NCI-H526 (cell line): ENCODE measurements at regions not wholly inside any gene's neighbourhood (a gene's known extent, or its start where the extent isn't known, plus 50 kb on each side); places are given as distances from the start of the nearest gene placed in this dataset.
A peak's percentile ranks its signal among the peaks of the same experiment; 100 is the strongest.
"Not testable (repeated sequence)": the region's sequence is repeated elsewhere in the genome, so short reads cannot be mapped to it uniquely, and the experiment has no call there.

Source experiments
- DNase-seq, 2 experiments: peaks; one replicate each; lab custom pipeline; 2025; lab: John Stamatoyannopoulos, UW

- no peak for DNase-seq
These were observed 187.9 kb upstream of the AKR1E2 start for GRCh38 chr10:4638099-4638498.

DNA sequence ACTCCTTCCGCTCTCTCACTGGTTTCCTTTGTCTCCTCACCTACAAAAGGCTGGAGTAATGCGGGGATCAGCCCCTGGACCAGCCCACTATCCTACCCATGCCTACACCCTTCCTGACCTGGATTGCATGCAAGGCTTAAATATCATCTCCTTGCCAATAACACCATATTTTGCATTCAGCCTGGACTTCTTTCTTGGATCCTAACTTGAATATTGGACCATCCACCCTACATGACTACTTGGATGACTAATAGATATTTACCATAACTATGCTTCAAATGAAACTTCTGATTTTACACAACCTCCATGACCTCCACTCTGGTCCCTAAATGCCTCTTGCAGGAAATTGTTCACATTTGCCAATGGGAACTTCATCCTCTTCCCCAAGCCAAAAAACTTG lies 188.3 kb upstream of the AKR1E2 start:
- DNase-seq: no peak

DNA sequence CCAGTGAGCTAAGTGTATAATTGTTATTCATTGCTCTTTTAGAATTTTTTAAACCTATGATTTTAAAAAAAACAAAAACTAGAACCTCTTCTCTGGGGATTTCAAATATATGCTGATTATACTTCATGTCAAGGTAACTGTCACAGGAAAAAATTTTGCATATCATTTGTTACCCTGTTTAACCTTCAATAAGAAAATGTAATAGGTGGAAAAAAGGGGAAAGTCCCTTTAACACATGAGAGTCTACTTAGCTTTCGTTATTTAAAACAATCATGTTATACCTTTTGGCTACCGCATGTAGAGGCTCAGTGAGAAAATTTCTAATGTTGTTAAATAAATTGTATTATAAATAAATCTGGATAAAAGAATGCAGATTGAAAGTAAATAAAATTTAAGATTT lies 190.1 kb upstream of the AKR1E2 start:
- DNase-seq: peak; percentile 35 to 51

DNA sequence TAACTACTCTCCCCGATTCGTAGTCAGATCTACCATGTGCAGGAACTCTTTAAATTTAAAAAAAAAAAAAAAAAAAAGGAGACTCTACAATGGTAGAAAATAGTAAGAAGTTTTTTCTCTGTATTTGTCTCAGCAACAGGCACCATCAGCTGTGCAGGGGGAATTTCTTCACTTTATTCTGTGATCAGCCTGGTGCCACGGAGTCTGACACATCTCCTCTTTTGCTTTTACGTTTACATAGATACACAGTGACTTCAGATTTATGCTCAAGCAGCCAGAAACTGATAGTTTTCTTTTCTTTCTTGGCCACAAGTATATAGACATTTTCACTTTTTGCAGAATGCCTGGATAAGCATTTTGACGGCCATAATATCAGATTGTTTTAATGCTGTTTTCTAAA lies 190.6 kb upstream of the AKR1E2 start:
- peak in 1 of 2 experiments; percentile 34 for DNase-seq

- no peak for DNase-seq
These were observed 192.2 kb upstream of the AKR1E2 start for GRCh38 chr10:4633776-4634175.

- DNase-seq: no peak
These were observed 192.8 kb upstream of the AKR1E2 start for GRCh38 chr10:4633186-4633585.

- DNase-seq: no peak
These were observed 193.2 kb upstream of the AKR1E2 start for GRCh38 chr10:4632757-4633156.

DNA sequence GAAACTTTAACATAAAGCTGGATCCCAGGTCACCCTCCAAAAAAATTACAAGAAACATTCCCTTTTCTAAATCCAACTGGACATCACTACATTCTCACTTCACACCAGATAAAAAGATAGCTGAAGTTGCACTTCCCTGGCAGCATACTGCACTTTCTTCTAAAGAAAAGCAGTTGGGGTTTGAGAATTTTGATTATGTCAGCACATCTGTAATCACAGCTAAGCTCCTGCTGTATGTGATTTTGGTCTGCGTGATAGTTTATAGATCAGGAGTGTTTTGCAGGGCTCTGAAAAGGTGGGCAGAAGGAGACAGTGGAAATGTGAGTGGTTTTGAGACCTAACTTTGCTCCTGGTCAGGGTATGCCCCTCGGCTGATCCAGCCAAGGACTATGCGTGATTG lies 199.1 kb upstream of the AKR1E2 start:
- no peak for DNase-seq

DNA sequence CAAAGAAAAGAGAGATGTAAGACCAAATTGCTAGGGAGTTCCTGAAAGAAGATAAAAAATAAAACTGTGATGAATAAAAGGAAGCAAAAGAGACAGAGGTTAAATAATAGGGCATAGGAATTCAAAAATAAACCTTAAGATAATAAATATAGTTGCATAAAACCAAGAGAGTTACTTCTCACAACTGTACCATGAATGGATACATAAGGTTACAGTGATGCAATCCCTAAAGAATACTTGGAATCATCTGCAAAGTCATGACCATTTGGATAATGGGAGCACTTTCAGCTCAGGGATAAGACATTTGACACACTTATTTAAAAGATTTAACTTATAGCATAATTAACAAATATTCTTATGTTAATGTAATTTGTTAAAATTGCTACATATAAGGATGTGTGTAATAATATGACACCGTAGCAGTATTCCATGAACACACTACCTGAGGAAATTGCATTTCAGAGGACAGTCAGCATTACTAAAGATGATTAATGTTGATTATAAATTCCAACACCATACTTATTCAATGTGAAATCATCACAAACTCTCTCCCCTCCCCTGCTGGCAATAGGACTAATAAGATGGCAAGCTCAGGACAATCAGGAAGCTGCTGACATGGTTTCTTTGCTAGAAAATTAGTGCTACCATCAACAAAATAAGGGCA lies 202.1 kb upstream of the AKR1E2 start:
- DNase-seq: no peak

DNA sequence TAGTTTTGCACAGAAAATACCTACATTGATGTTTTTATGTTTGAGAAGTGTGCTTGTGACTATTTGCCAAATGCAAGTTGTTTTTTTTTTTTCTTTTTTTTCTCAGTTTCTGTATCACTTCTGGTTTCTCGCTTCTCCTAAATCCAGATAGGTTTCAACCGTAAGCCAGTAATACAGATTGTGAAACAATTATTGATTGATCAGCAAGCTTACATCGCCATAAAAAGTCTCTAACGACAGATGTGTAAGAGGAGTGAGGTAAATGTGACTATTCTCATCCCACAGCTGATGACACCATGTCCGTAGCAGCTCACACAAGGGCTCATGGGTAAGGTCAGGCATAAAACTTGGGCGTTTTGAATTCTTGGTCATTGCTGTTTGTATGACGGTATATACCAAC lies 202.8 kb upstream of the AKR1E2 start:
- no peak for DNase-seq

- DNase-seq: no peak
These were observed 203.6 kb upstream of the AKR1E2 start for GRCh38 chr10:4622384-4622783.

DNA sequence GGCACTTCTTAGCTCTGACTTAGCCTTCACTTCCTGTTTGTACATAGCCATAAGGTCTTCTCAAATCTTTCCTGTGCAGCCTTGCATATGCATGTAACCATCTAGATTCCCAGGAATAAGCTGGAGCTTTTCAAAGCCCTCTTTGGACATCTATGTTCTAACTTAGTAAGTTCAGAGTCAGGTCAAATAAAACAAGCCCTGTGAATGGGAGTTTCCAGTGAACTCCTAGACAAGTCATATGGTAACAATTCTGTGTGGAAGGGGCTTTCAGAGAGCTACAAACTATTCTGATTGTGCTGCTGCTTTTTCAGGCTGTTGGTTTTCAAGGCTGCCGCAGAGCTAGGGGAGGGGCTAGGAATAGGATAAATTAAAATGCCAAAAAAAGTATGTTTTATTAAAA lies 208.4 kb upstream of the AKR1E2 start:
- DNase-seq: no peak

DNA sequence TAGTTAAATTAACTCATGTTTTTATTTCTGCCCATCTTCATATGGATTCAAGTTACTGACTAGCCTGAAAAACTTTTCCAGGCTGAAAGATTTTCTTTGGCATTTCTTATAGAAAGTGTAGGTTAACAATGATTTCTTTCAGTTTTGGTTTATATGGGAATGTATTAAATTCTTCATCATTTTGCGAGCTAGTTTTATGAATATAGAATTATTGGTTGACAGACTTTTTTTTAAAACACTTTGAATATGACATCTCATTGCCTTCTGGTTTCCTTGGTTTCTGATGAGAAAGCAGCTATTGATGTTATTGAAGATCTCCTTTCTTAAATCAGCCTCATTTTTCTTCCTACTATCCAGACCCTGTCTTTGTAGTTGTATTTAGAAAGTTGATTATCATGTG lies 211.0 kb upstream of the AKR1E2 start:
- DNase-seq: no peak

GRCh38 chr10:4609251-4609650 lies 216.8 kb upstream of the AKR1E2 start:
- no peak for DNase-seq

DNA sequence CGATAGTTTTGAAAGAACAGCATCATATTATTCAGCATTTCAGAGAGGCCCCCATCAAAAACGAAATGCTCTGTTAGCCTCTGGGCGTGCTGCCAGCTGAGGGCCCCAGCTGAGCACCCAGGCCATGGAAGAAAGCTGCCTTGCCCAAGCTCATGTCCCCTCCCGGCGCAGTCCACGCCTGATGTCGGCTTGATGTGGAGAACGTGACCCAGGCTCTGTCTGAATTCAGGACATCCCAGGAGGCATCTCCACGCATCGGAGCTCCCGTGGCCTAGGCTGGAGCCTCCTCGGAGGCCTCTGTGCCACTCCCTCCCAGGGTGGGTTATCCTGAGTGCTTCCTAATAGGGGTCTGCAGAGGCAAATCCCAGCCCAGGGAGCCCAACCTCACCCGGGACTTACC lies 218.3 kb upstream of the AKR1E2 start:
- no peak for DNase-seq

GRCh38 chr10:4606856-4607636 lies 219.0 kb upstream of the AKR1E2 start:
- no peak for DNase-seq

GRCh38 chr10:4602764-4603491 lies 223.1 kb upstream of the AKR1E2 start:
- DNase-seq: peak in 1 of 2 experiments; percentile 0

- no peak for DNase-seq
These were observed 226.5 kb upstream of the AKR1E2 start for GRCh38 chr10:4599471-4599870.

GRCh38 chr10:4597898-4598297 lies 228.1 kb upstream of the AKR1E2 start:
- not testable (repeated sequence) for DNase-seq

GRCh38 chr10:4596951-4597350 lies 229.1 kb upstream of the AKR1E2 start:
- DNase-seq: no peak

DNA sequence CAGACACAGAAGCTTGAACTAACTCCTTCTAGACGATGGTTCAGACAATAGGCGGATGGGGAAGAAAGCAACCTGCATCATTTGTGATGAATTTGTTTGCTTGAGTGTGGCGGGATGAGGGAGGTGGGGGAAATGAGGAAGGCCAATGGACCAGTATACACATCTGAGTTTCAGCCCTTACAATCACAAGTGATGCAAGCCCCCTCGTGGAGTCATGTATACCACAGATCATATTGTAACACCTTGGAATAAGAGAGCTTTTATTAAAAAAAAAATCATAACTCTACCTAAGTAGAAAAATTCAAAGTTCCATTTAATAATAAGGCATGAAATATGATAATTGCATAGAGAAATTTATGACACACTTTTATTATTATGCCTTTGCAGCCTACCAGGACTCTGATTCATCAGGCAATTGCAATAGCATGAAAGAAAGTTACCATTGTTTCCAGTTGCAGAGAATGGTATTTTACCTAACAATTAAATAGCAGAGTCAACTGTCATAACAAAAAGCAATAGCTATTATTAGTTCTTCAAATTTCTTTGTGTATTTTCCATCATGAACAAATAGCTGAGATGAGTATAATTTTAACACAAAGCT lies 230.2 kb upstream of the AKR1E2 start:
- no peak for DNase-seq

GRCh38 chr10:4590807-4591206 lies 235.2 kb upstream of the AKR1E2 start:
- no peak for DNase-seq

DNA sequence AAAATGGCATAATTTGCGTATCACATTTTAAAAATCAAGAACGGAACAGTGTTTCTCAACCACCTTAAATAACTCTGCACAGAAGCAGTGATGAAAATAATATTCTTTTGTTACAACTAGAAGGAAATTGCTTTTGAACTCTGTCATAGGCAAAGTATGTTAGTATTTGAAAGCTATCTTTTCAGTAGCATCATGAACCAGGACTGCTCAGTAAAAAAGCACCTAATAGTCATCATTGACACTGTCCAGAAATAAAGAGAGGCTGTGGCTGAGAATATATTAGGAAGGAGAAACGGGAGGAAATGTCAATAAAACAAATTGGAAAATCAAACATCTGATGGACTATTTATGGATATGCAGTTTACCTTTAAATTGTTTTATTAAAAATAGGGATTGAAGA lies 237.2 kb upstream of the AKR1E2 start:
- no peak for DNase-seq
